T-helper 9 cell (primary cell): ENCODE measurements at regions not wholly inside any gene's neighbourhood (a gene's known extent, or its start where the extent isn't known, plus 50 kb on each side); places are given as distances from the start of the nearest gene placed in this dataset.

Experiments
- DNase-seq: peaks from one replicate; pipeline ENCODE4 v3.0.0-alpha.2; 2020

GRCh38 chr7:67705850-67706249, 709.2 kb downstream of the TYW1 start:
- no peak for DNase-seq

GRCh38 chr7:67711706-67712105, 715.1 kb downstream of the TYW1 start:
- DNase-seq: no peak

GRCh38 chr7:67713451-67714056, 716.9 kb downstream of the TYW1 start:
- no peak for DNase-seq

GRCh38 chr7:67716729-67717128, 720.1 kb downstream of the TYW1 start:
- DNase-seq: no peak

GRCh38 chr7:67723591-67723990, 727.0 kb downstream of the TYW1 start:
- DNase-seq: no peak

GRCh38 chr7:67724435-67724834, 727.8 kb downstream of the TYW1 start:
- no peak for DNase-seq

- no peak for DNase-seq
Measured at GRCh38 chr7:67724955-67725354, 728.3 kb downstream of the TYW1 start.

- DNase-seq: no peak
Measured at GRCh38 chr7:67725423-67725822, 728.8 kb downstream of the TYW1 start.

- DNase-seq: no peak
Measured at GRCh38 chr7:67729771-67730170, 733.1 kb downstream of the TYW1 start.

- no peak for DNase-seq
Measured at GRCh38 chr7:67731704-67732103, 735.1 kb downstream of the TYW1 start.

GRCh38 chr7:67732898-67733297, 736.3 kb downstream of the TYW1 start:
- DNase-seq: no peak

- DNase-seq: no peak
Measured at GRCh38 chr7:67738145-67738544, 741.5 kb downstream of the TYW1 start.

GRCh38 chr7:67738958-67739357, 742.3 kb downstream of the TYW1 start:
- no peak for DNase-seq

- no peak for DNase-seq
Measured at GRCh38 chr7:67743501-67743900, 746.9 kb downstream of the TYW1 start.

- DNase-seq: no peak
Measured at GRCh38 chr7:67752227-67752626, 755.6 kb downstream of the TYW1 start.

- no peak for DNase-seq
Measured at GRCh38 chr7:67753891-67754290, 757.3 kb downstream of the TYW1 start.

GRCh38 chr7:67754651-67755050, 758.0 kb downstream of the TYW1 start:
- no peak for DNase-seq

- DNase-seq: no peak
Measured at GRCh38 chr7:67758551-67758950, 761.9 kb downstream of the TYW1 start.

- no peak for DNase-seq
Measured at GRCh38 chr7:67760971-67761370, 764.3 kb downstream of the TYW1 start.

- no peak for DNase-seq
Measured at GRCh38 chr7:67762516-67762915, 765.9 kb downstream of the TYW1 start.

- DNase-seq: no peak
Measured at GRCh38 chr7:67764289-67764688, 767.7 kb downstream of the TYW1 start.

GRCh38 chr7:67765481-67766175, 769.0 kb downstream of the TYW1 start:
- no peak for DNase-seq

GRCh38 chr7:67766906-67767410, 770.3 kb downstream of the TYW1 start:
- DNase-seq: no peak

GRCh38 chr7:67771846-67772605, 775.4 kb downstream of the TYW1 start:
- no peak for DNase-seq
